ENCODE measurements at regions not wholly inside any gene's neighbourhood (a gene's known extent, or its start where the extent isn't known, plus 50 kb on each side); places are given as distances from the start of the nearest gene placed in this dataset.

DNA sequence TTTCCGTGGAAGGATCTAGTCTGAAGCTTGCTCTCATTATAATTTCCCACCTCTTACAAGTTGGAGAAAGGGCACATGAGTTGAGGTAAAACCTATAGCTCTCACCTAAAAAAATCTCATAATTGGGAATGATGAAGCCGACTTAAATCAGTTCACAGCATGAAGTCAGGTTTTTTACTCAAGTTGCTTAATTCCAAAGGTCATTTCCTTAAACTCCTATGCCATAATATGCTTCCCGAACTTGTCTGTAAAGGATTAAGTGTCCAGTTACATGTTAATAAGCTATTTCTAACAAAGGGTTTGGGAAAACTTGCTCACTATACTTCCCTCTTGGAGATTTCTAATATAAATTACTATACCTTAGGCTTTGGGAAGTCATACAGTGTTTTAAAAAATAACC lies 481.2 kb downstream of the NUP35 start:
- Histone ChIP-seq H3K9me3 (ENCODE audit: control insufficient read depth in 1 of 2, insufficient read depth in 1 of 2, low read depth in 1 of 2, low read length in 2 of 2) (no peaks in the 10 kb centered on the region), H3K27ac (ENCODE audit: low read depth, low read length) (no peak overlapping the region), H3K36me3 (ENCODE audit: control insufficient read depth in 1 of 2, insufficient read depth in 2 of 2, low read length in 2 of 2) (no peaks in the 10 kb centered on the region), H3K4me1 (ENCODE audit: control insufficient read depth in 1 of 2, insufficient read depth in 2 of 2, low read length in 2 of 2) (no peaks in the 10 kb centered on the region), H3K79me2 (ENCODE audit: insufficient read depth, low read length) (no peaks in the 10 kb centered on the region), H3K4me3 (replicated peaks in 1 of 2; ENCODE audit: low read depth in 1 of 2, low read length in 2 of 2) (no peak overlapping the region), H3K9ac (ENCODE audit: low read length) (no peak overlapping the region), H2AFZ (ENCODE audit: low read depth, low read length, poor library complexity, severe bottlenecking) (no peak overlapping the region), H3K27me3 (ENCODE audit: insufficient read depth, low read length) (no peaks in the 10 kb centered on the region), H3K4me2 (ENCODE audit: low read length) (no peak overlapping the region), H3K9me2 (ENCODE audit: insufficient read depth) (no peaks in the 10 kb centered on the region), H4K20me1 (ENCODE audit: insufficient read depth) (no peaks in the 10 kb centered on the region)
- CTCF ChIA-PET: no interaction called here
- TF ChIP-seq FOSL1 (IDR thresholded peaks at IDR 0.05; ENCODE audit: low read depth) (no peak), SIN3A (IDR thresholded peaks at IDR 0.05; ENCODE audit: low read depth) (no peak), SP1 (IDR thresholded peaks at IDR 0.05; ENCODE audit: low read depth) (no peak)
- TF ChIP-seq, protein P1, sequence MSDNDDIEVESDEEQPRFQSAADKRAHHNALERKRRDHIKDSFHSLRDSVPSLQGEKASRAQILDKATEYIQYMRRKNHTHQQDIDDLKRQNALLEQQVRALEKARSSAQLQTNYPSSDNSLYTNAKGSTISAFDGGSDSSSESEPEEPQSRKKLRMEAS (IDR thresholded peaks at IDR 0.05): no peak
- DNase-seq (ENCODE audit: low read depth, low spot score) (no peak), ATAC-seq (no peak)
- POLR2A ChIA-PET: no interaction called here
- intact Hi-C loops (cut with micrococcal nuclease): no loop called here
- no TSS peak for BruUV-seq (replicated peaks)
- RAD21 ChIA-PET (ENCODE audit: low non-redundant PET in 1 of 2, low total read pairs in 2 of 2, uncharacterized antibody in 2 of 2, unreplicated experiment in 2 of 2): no interaction called here

GRCh38 chr2:183606022-183606717 lies 481.9 kb downstream of the NUP35 start:
- ChIA-PET RAD21 (ENCODE audit: low non-redundant PET in 1 of 2, low total read pairs in 2 of 2, uncharacterized antibody in 2 of 2, unreplicated experiment in 2 of 2) (no interaction called here), POLR2A (no interaction called here), CTCF (no interaction called here)
- intact Hi-C loops (cut with micrococcal nuclease): no loop called here
- no TSS peak for BruUV-seq (replicated peaks)
- ATAC-seq: no peak
- TF ChIP-seq CBX3 (IDR thresholded peaks at IDR 0.05; ENCODE audit: low read depth): no peak
- no peak for TF ChIP-seq JUND (IDR thresholded peaks at IDR 0.05)
- TF ChIP-seq CEBPB (IDR thresholded peaks at IDR 0.05; ENCODE audit: low read depth): no peak
- no peak for TF ChIP-seq POLR2A (IDR thresholded peaks at IDR 0.05; ENCODE audit: borderline replicate concordance, extremely low read depth, insufficient read depth, insufficient read length)
- TF ChIP-seq EGR1 (IDR thresholded peaks at IDR 0.05; ENCODE audit: low read depth): no peak
- TF ChIP-seq, protein P2, sequence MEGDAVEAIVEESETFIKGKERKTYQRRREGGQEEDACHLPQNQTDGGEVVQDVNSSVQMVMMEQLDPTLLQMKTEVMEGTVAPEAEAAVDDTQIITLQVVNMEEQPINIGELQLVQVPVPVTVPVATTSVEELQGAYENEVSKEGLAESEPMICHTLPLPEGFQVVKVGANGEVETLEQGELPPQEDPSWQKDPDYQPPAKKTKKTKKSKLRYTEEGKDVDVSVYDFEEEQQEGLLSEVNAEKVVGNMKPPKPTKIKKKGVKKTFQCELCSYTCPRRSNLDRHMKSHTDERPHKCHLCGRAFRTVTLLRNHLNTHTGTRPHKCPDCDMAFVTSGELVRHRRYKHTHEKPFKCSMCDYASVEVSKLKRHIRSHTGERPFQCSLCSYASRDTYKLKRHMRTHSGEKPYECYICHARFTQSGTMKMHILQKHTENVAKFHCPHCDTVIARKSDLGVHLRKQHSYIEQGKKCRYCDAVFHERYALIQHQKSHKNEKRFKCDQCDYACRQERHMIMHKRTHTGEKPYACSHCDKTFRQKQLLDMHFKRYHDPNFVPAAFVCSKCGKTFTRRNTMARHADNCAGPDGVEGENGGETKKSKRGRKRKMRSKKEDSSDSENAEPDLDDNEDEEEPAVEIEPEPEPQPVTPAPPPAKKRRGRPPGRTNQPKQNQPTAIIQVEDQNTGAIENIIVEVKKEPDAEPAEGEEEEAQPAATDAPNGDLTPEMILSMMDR (IDR thresholded peaks at IDR 0.05 in 2 of 3, conservative IDR thresholded peaks at IDR 0.05 in 1 of 3; ENCODE audit: borderline replicate concordance in 1 of 3, insufficient read depth in 1 of 3, low read depth in 2 of 3, low read length in 2 of 3): no peak
- TF ChIP-seq ELF1 (IDR thresholded peaks at IDR 0.05; ENCODE audit: borderline replicate concordance, low read depth): no peak
- no peak for TF ChIP-seq SP1 (IDR thresholded peaks at IDR 0.05; ENCODE audit: low read depth)
- TF ChIP-seq YY1 (IDR thresholded peaks at IDR 0.05; ENCODE audit: extremely low read depth, insufficient replicate concordance, low read depth, low read length): no peak
- no peak for TF ChIP-seq EZH2phosphoT487 (IDR thresholded peaks at IDR 0.05; ENCODE audit: borderline replicate concordance)
- no peaks in the 10 kb centered on the region for H3K79me2 ChIP-seq (ENCODE audit: insufficient read depth, low read length)
- DNase-seq (ENCODE audit: low read depth, low spot score): no peak
- H3K4me2 ChIP-seq (ENCODE audit: low read length): no peak overlapping the region
- H3K4me3 ChIP-seq (replicated peaks in 1 of 2; ENCODE audit: low read depth in 1 of 2, low read length in 2 of 2): no peak overlapping the region
- H3K4me1 ChIP-seq (ENCODE audit: control insufficient read depth in 1 of 2, insufficient read depth in 2 of 2, low read length in 2 of 2): no peaks in the 10 kb centered on the region
- no peaks in the 10 kb centered on the region for H4K20me1 ChIP-seq (ENCODE audit: insufficient read depth)
- H3K36me3 ChIP-seq (ENCODE audit: control insufficient read depth in 1 of 2, insufficient read depth in 2 of 2, low read length in 2 of 2): no peaks in the 10 kb centered on the region
- H3K9me3 ChIP-seq (ENCODE audit: control insufficient read depth in 1 of 2, insufficient read depth in 1 of 2, low read depth in 1 of 2, low read length in 2 of 2): no peaks in the 10 kb centered on the region
- H3K9me2 ChIP-seq (ENCODE audit: insufficient read depth): no peaks in the 10 kb centered on the region
- H2AFZ ChIP-seq (ENCODE audit: low read depth, low read length, poor library complexity, severe bottlenecking): no peak overlapping the region
- H3K27ac ChIP-seq (ENCODE audit: low read depth, low read length): no peak overlapping the region
- H3K9ac ChIP-seq (ENCODE audit: low read length): no peak overlapping the region
- no peaks in the 10 kb centered on the region for H3K27me3 ChIP-seq (ENCODE audit: insufficient read depth, low read length)
